ENCODE measurements at regions not wholly inside any gene's neighbourhood (a gene's known extent, or its start where the extent isn't known, plus 50 kb on each side); places are given as distances from the start of the nearest gene placed in this dataset.
"Not testable (repeated sequence)": the region's sequence is repeated elsewhere in the genome, so short reads cannot be mapped to it uniquely, and the experiment has no call there.

DNA sequence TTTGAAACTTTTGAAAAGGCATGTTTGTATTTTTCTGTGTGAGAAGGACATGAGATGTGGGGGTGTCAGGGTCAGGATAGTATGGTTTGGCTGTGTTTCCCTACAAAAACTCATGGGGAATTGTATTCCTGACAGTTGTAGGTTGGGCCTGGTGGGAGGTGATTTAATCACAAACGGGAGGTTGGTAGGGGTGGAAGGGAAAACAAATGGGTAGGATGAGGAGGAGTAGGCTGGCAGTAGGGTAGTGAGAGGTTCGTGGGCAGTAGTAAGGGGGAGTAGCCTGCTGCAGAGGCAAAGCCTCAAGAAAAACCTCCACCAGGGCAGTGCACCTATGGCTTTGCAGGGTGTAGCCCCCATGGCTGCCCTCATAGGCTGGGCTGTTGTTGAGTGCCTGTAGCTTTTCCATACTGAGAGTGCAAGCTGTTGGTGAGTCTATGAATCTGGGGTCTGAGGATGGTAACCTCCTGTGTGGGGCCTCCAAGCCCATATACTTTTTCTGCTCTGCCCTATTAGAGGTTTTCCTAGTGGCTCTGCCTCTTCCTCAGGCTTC lies 587.7 kb downstream of the CWH43 start:
- TF ChIP-seq, protein P1, sequence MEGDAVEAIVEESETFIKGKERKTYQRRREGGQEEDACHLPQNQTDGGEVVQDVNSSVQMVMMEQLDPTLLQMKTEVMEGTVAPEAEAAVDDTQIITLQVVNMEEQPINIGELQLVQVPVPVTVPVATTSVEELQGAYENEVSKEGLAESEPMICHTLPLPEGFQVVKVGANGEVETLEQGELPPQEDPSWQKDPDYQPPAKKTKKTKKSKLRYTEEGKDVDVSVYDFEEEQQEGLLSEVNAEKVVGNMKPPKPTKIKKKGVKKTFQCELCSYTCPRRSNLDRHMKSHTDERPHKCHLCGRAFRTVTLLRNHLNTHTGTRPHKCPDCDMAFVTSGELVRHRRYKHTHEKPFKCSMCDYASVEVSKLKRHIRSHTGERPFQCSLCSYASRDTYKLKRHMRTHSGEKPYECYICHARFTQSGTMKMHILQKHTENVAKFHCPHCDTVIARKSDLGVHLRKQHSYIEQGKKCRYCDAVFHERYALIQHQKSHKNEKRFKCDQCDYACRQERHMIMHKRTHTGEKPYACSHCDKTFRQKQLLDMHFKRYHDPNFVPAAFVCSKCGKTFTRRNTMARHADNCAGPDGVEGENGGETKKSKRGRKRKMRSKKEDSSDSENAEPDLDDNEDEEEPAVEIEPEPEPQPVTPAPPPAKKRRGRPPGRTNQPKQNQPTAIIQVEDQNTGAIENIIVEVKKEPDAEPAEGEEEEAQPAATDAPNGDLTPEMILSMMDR (IDR thresholded peaks at IDR 0.05) = not testable (repeated sequence)
- not testable (repeated sequence) for TF ChIP-seq POLR2AphosphoS5, POLR2A (IDR thresholded peaks at IDR 0.05)
